A673 (cell line): ENCODE measurements at regions not wholly inside any gene's neighbourhood (a gene's known extent, or its start where the extent isn't known, plus 50 kb on each side); places are given as distances from the start of the nearest gene placed in this dataset.

Source experiments
- CTCF ChIP-seq: fragments of 300-800, 200-600 bp; sonication (generic); conservative IDR thresholded peaks from 2 replicates; pipeline ENCODE4 v1.5.1; 2017; ENCODE audit warnings: low read depth, mild to moderate bottlenecking, antibody characterized with exemption, low read length, moderate library complexity, mixed read lengths
- EZH2 ChIP-seq: fragments of 200-600 bp; sonication (generic); IDR thresholded peaks from 2 replicates; pipeline ENCODE4 v1.6.1; 2017; ENCODE audit warnings: borderline replicate concordance, low read depth, mild to moderate bottlenecking, mixed read lengths, antibody characterized with exemption, low read length; ENCODE audit not compliant: poor library complexity, severe bottlenecking

DNA sequence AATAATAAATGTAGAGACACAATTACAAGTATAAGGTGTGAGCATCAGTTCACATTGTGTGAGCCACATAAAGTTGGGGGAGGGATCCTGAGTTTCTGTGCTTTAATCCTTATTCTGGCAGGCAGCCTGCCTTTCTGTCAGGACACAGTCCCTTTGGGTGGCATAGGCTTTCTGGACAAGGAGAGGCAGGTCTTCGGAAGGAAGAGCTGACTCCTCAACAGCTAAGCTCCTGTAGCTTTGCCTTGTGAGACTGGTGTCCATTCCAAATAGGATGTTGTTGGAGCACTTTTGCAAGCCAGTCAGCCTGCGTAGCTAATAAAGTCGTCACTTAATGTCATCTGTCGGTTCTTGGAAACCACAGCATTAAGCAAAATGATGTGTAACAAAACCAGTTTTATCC, 151.9 kb upstream of the MCTP2 start:
- TF ChIP-seq EZH2 (no peak), CTCF (no peak)
